NCI-H82 (cell line): ENCODE measurements at regions not wholly inside any gene's neighbourhood (a gene's known extent, or its start where the extent isn't known, plus 50 kb on each side); places are given as distances from the start of the nearest gene placed in this dataset.
"Not testable (repeated sequence)": the region's sequence is repeated elsewhere in the genome, so short reads cannot be mapped to it uniquely, and the experiment has no call there.

Experiments used
- DNase-seq: peaks from one replicate; lab custom pipeline; 2025; lab: John Stamatoyannopoulos, UW

- DNase-seq = no peak
These were observed 55.0 kb upstream of the IL33 start for GRCh38 chr9:6160579-6160978.

GRCh38 chr9:6153425-6153824, 62.2 kb upstream of the IL33 start:
- DNase-seq = no peak

- DNase-seq = no peak
These were observed 62.8 kb upstream of the IL33 start for GRCh38 chr9:6152788-6153187.

- DNase-seq = no peak
These were observed 65.1 kb upstream of the IL33 start for GRCh38 chr9:6150483-6150882.

GRCh38 chr9:6149315-6149714, 66.3 kb upstream of the IL33 start:
- no peak for DNase-seq

GRCh38 chr9:6147846-6148245, 67.8 kb upstream of the IL33 start:
- no peak for DNase-seq

GRCh38 chr9:6144947-6145346, 70.7 kb upstream of the IL33 start:
- DNase-seq = no peak

- DNase-seq = no peak
These were observed 72.7 kb upstream of the IL33 start for GRCh38 chr9:6142799-6143454.

GRCh38 chr9:6135780-6136179, 79.8 kb upstream of the IL33 start:
- DNase-seq = not testable (repeated sequence)

GRCh38 chr9:6134661-6135180, 80.9 kb upstream of the IL33 start:
- no peak for DNase-seq

GRCh38 chr9:6133346-6134063, 82.1 kb upstream of the IL33 start:
- DNase-seq = no peak

GRCh38 chr9:6132650-6133049, 83.0 kb upstream of the IL33 start:
- no peak for DNase-seq

- no peak for DNase-seq
These were observed 87.6 kb upstream of the IL33 start for GRCh38 chr9:6128030-6128429.

GRCh38 chr9:6126377-6126776, 89.2 kb upstream of the IL33 start:
- no peak for DNase-seq

GRCh38 chr9:6123416-6123815, 92.2 kb upstream of the IL33 start:
- DNase-seq = no peak

- DNase-seq = no peak
These were observed 93.9 kb upstream of the IL33 start for GRCh38 chr9:6121707-6122106.

- DNase-seq = no peak
These were observed 99.0 kb upstream of the RANBP6 start for GRCh38 chr9:6114424-6114823.

GRCh38 chr9:6113819-6114218, 98.4 kb upstream of the RANBP6 start:
- no peak for DNase-seq

- DNase-seq = no peak
These were observed 97.9 kb upstream of the RANBP6 start for GRCh38 chr9:6113312-6113711.

- DNase-seq = no peak
These were observed 94.6 kb upstream of the RANBP6 start for GRCh38 chr9:6109986-6110385.

GRCh38 chr9:6109571-6109970, 94.1 kb upstream of the RANBP6 start:
- DNase-seq = no peak

GRCh38 chr9:6106711-6107339, 91.4 kb upstream of the RANBP6 start:
- peak; percentile 38 for DNase-seq

GRCh38 chr9:6105738-6106137, 90.3 kb upstream of the RANBP6 start:
- DNase-seq = no peak
